Neuronal stem cell (in vitro differentiated cells): ENCODE measurements at regions not wholly inside any gene's neighbourhood (a gene's known extent, or its start where the extent isn't known, plus 50 kb on each side); places are given as distances from the start of the nearest gene placed in this dataset.

Source experiments
- DNase-seq: peaks from one replicate; pipeline ENCODE4 v3.0.0-alpha.2; 2013; ENCODE audit warnings: low spot score
- H2AFZ ChIP-seq: one replicate; pipeline ENCODE4 v1.6.1; 2013; ENCODE audit warnings: mild to moderate bottlenecking, low read length, inconsistent platforms
- H2AK5ac ChIP-seq: 2 replicates; pipeline ENCODE4 v1.6.1; 2013; ENCODE audit warnings: low read depth, mild to moderate bottlenecking, inconsistent platforms, low read length, moderate library complexity, mixed read lengths
- H2BK120ac ChIP-seq: 2 replicates; pipeline ENCODE4 v1.6.1; 2013; ENCODE audit warnings: low read depth, mild to moderate bottlenecking, inconsistent platforms, low read length, moderate library complexity, mixed read lengths
- H2BK12ac ChIP-seq: one replicate; pipeline ENCODE4 v1.6.1; 2013; ENCODE audit warnings: low read length, inconsistent platforms
- H2BK15ac ChIP-seq: 2 replicates; pipeline ENCODE4 v1.6.1; 2013; ENCODE audit warnings: mild to moderate bottlenecking, low read length, inconsistent platforms, mixed read lengths
- H2BK5ac ChIP-seq: one replicate; pipeline ENCODE4 v1.6.1; 2013; ENCODE audit warnings: inconsistent platforms, mild to moderate bottlenecking, low read length, moderate library complexity
- H3K14ac ChIP-seq: one replicate; pipeline ENCODE4 v1.6.1; 2013; ENCODE audit warnings: low read length, inconsistent platforms
- H3K18ac ChIP-seq: 2 replicates; pipeline ENCODE4 v1.6.1; 2013; ENCODE audit warnings: low read length, inconsistent platforms
- H3K23ac ChIP-seq: 2 replicates; pipeline ENCODE4 v1.6.1; 2013; ENCODE audit warnings: low read depth, mild to moderate bottlenecking, mixed read lengths, low read length, inconsistent platforms; ENCODE audit not compliant: poor library complexity
- H3K27ac ChIP-seq: replicated peaks from 3 replicates; pipeline ENCODE4 v1.5.1; 2013; ENCODE audit warnings: low read length, inconsistent platforms
- H3K27me3 ChIP-seq, 3 experiments: 2 replicates each; pipeline ENCODE4 v1.6.1; 2013; ENCODE audit warnings: low read length in 3 of 3, mild to moderate bottlenecking in 2 of 3, inconsistent platforms in 1 of 3, low read depth in 1 of 3, mixed read lengths in 1 of 3, moderate library complexity in 1 of 3; ENCODE audit not compliant: control insufficient read depth in 3 of 3, insufficient read depth in 3 of 3
- H3K36me3 ChIP-seq, 2 donors: replicated peaks in 1 of 2; 2 replicates each; pipeline ENCODE4 v1.6.1; 2013; ENCODE audit warnings: low read length in 2 of 2; ENCODE audit not compliant: control insufficient read depth in 2 of 2, insufficient read depth in 2 of 2
- H3K4ac ChIP-seq: 2 replicates; pipeline ENCODE4 v1.6.1; 2013; ENCODE audit warnings: inconsistent platforms, mild to moderate bottlenecking, low read length, moderate library complexity
- H3K4me1 ChIP-seq, 2 donors: 1 replicate in 1 of 2; 2 replicates in 1 of 2; pipeline ENCODE4 v1.6.1; 2013; ENCODE audit warnings: low read length in 2 of 2, low read depth in 1 of 2; ENCODE audit not compliant: control insufficient read depth in 2 of 2, insufficient read depth in 1 of 2
- H3K4me2 ChIP-seq: one replicate; pipeline ENCODE4 v1.6.1; 2013; ENCODE audit warnings: mild to moderate bottlenecking, low read length, inconsistent platforms; ENCODE audit not compliant: insufficient read depth, poor library complexity, severe bottlenecking
- H3K4me3 ChIP-seq, 2 donors: 2 replicates each; pipeline ENCODE4 v1.5.1; 2013; ENCODE audit warnings: low read length in 2 of 2, mild to moderate bottlenecking in 2 of 2, inconsistent platforms in 1 of 2, moderate library complexity in 1 of 2
- H3K79me1 ChIP-seq: one replicate; pipeline ENCODE4 v1.6.1; 2013; ENCODE audit warnings: low read depth, mild to moderate bottlenecking, inconsistent platforms, low read length, moderate library complexity
- H3K9ac ChIP-seq: one replicate; pipeline ENCODE4 v1.6.1; 2013; ENCODE audit warnings: mild to moderate bottlenecking, low read depth, low read length, inconsistent platforms; ENCODE audit not compliant: poor library complexity
- H3K9me3 ChIP-seq, 2 donors: replicated peaks in 1 of 2; 2 replicates each; pipeline versions ENCODE3 to v1.6.1; 2013; ENCODE audit warnings: low read length in 2 of 2, mild to moderate bottlenecking in 2 of 2, inconsistent platforms in 1 of 2, low read depth in 1 of 2, mixed read lengths in 1 of 2, moderate library complexity in 1 of 2; ENCODE audit not compliant: control insufficient read depth in 2 of 2, insufficient read depth in 1 of 2
- H4K8ac ChIP-seq: one replicate; pipeline ENCODE4 v1.6.1; 2013; ENCODE audit warnings: low read depth, mild to moderate bottlenecking, inconsistent platforms, low read length, moderate library complexity
- H4K91ac ChIP-seq: one replicate; pipeline ENCODE4 v1.6.1; 2013; ENCODE audit warnings: low read length, low read depth, mild to moderate bottlenecking, inconsistent platforms; ENCODE audit not compliant: poor library complexity
- WGBS, 2 donors: extraction: QIAGEN DNeasy Blood & Tissue Kit; methylation state at CpG; one replicate each; pipeline ENCODE4 v1.1.7; 2013; ENCODE audit warnings: missing lambda C conversion rate in 2 of 2, mixed read lengths in 1 of 2; ENCODE audit not compliant: insufficient read length in 2 of 2, insufficient replicate concordance in 1 of 2; ENCODE audit errors: extremely low coverage in 2 of 2; 5-methylcytosine and 5-hydroxymethylcytosine counted together

- Histone ChIP-seq H3K9me3 (no peaks in the 10 kb centered on the region), H3K4me2 (no peak overlapping the region), H2BK12ac (no peak overlapping the region), H2BK5ac (no peak overlapping the region), H3K79me1 (no peaks in the 10 kb centered on the region), H2AFZ (no peak overlapping the region), H3K14ac (no peak overlapping the region), H4K8ac (no peak overlapping the region), H4K91ac (no peak overlapping the region), H3K18ac (no peak overlapping the region), H2AK5ac (no peak overlapping the region), H2BK120ac (no peak overlapping the region), H3K27me3 (no peaks in the 10 kb centered on the region), H3K9ac (no peak overlapping the region), H2BK15ac (no peak overlapping the region), H3K4ac (no peak overlapping the region), H3K4me1 (no peaks in the 10 kb centered on the region), H3K23ac (no peak overlapping the region), H3K36me3 (no peaks in the 10 kb centered on the region), H3K27ac (no peak overlapping the region), H3K4me3 (no peak overlapping the region)
- DNase-seq: no peak
- no CpG with 5 or more reads among the region's 2 CpGs for WGBS, 2 donors
Observed at GRCh38 chr13:61128850-61129645, 286.6 kb downstream of the PCDH20 start.

GRCh38 chr13:61123538-61124289 lies 291.9 kb downstream of the PCDH20 start:
- no peak overlapping the region for H2AK5ac ChIP-seq
- no peak overlapping the region for H2BK5ac ChIP-seq
- H4K8ac ChIP-seq: no peak overlapping the region
- no peak overlapping the region for H3K14ac ChIP-seq
- no peaks in the 10 kb centered on the region for H3K36me3 ChIP-seq
- H2BK12ac ChIP-seq: no peak overlapping the region
- no peaks in the 10 kb centered on the region for H3K9me3 ChIP-seq
- H3K9ac ChIP-seq: no peak overlapping the region
- no peak overlapping the region for H3K27ac ChIP-seq
- no peaks in the 10 kb centered on the region for H3K27me3 ChIP-seq
- no peak overlapping the region for H3K4me2 ChIP-seq
- H2BK15ac ChIP-seq: no peak overlapping the region
- H2AFZ ChIP-seq: no peak overlapping the region
- no peak overlapping the region for H4K91ac ChIP-seq
- H2BK120ac ChIP-seq: no peak overlapping the region
- H3K79me1 ChIP-seq: no peaks in the 10 kb centered on the region
- DNase-seq: no peak
- no peak overlapping the region for H3K4me3 ChIP-seq
- no peak overlapping the region for H3K23ac ChIP-seq
- no peak overlapping the region for H3K4ac ChIP-seq
- no CpG with 5 or more reads among the region's 5 CpGs for WGBS, 2 donors
- peaks cover 0 to 2% of the 10 kb centered on the region in 2 donors for H3K4me1 ChIP-seq
- H3K18ac ChIP-seq: no peak overlapping the region

- H3K4me2 ChIP-seq: no peak overlapping the region
- H3K4ac ChIP-seq: no peak overlapping the region
- H2AK5ac ChIP-seq: no peak overlapping the region
- H3K27ac ChIP-seq: no peak overlapping the region
- DNase-seq: no peak
- H3K18ac ChIP-seq: no peak overlapping the region
- H3K9ac ChIP-seq: no peak overlapping the region
- no peak overlapping the region for H4K91ac ChIP-seq
- no peak overlapping the region for H3K14ac ChIP-seq
- H3K4me3 ChIP-seq: no peak overlapping the region
- H2BK5ac ChIP-seq: no peak overlapping the region
- H4K8ac ChIP-seq: no peak overlapping the region
- H3K36me3 ChIP-seq: no peaks in the 10 kb centered on the region
- no peak overlapping the region for H2BK15ac ChIP-seq
- H2BK12ac ChIP-seq: no peak overlapping the region
- H3K9me3 ChIP-seq: no peaks in the 10 kb centered on the region
- H2BK120ac ChIP-seq: no peak overlapping the region
- H3K4me1 ChIP-seq: no peaks in the 10 kb centered on the region
- whole genome bisulfite sequencing, 2 donors: no CpG with 5 or more reads among the region's 3 CpGs
- H3K79me1 ChIP-seq: no peaks in the 10 kb centered on the region
- no peak overlapping the region for H3K23ac ChIP-seq
- no peaks in the 10 kb centered on the region for H3K27me3 ChIP-seq
- H2AFZ ChIP-seq: no peak overlapping the region
Observed at GRCh38 chr13:61113140-61113658, 302.4 kb downstream of the PCDH20 start.

- no peak overlapping the region for H3K4me3 ChIP-seq
Observed at GRCh38 chr13:61111529-61111928, 304.1 kb downstream of the PCDH20 start.

More at GRCh38 chr13:61111529-61111928, 304.1 kb downstream of the PCDH20 start:
- Histone ChIP-seq H3K18ac (no peak overlapping the region), H2BK12ac (no peak overlapping the region), H3K4ac (no peak overlapping the region), H3K14ac (no peak overlapping the region), H2BK5ac (no peak overlapping the region), H3K9ac (no peak overlapping the region), H2BK120ac (no peak overlapping the region), H3K9me3 (no peaks in the 10 kb centered on the region), H3K27ac (no peak overlapping the region), H2AFZ (no peak overlapping the region), H3K36me3 (no peaks in the 10 kb centered on the region), H4K8ac (no peak overlapping the region), H3K4me2 (no peak overlapping the region), H3K4me1 (no peaks in the 10 kb centered on the region), H3K27me3 (no peaks in the 10 kb centered on the region), H3K79me1 (no peaks in the 10 kb centered on the region), H2BK15ac (no peak overlapping the region), H4K91ac (no peak overlapping the region), H3K23ac (no peak overlapping the region), H2AK5ac (no peak overlapping the region)
- WGBS, 2 donors: no CpG with 5 or more reads among the region's 1 CpG
- DNase-seq: no peak
